Testis (tissue), 2 donors: ENCODE measurements at regions not wholly inside any gene's neighbourhood (a gene's known extent, or its start where the extent isn't known, plus 50 kb on each side); places are given as distances from the start of the nearest gene placed in this dataset.

Experiments used
- CTCF ChIP-seq, 3 experiments: fragments of 450-650 bp in 2 of 3; fragments of 200-600 bp in 1 of 3; sonication (generic) in 1 of 3; IDR thresholded peaks; one replicate each; pipeline ENCODE4 v1.5.1; 2016 to 2019; ENCODE audit warnings: antibody characterized with exemption in 3 of 3, mild to moderate bottlenecking in 2 of 3, moderate library complexity in 1 of 3
- POLR2A ChIP-seq: fragments of 450-650 bp; IDR thresholded peaks from one replicate; pipeline ENCODE4 v1.6.1; 2017; ENCODE audit warnings: antibody characterized with exemption, mild to moderate bottlenecking, moderate library complexity

GRCh38 chr10:85458324-85458723 lies 908.3 kb downstream of the GRID1 start:
- TF ChIP-seq CTCF (IDR thresholded peaks at IDR 0.05), result no peak
- no peak for TF ChIP-seq POLR2A
